ENCODE measurements at regions not wholly inside any gene's neighbourhood (a gene's known extent, or its start where the extent isn't known, plus 50 kb on each side); places are given as distances from the start of the nearest gene placed in this dataset.

DNA sequence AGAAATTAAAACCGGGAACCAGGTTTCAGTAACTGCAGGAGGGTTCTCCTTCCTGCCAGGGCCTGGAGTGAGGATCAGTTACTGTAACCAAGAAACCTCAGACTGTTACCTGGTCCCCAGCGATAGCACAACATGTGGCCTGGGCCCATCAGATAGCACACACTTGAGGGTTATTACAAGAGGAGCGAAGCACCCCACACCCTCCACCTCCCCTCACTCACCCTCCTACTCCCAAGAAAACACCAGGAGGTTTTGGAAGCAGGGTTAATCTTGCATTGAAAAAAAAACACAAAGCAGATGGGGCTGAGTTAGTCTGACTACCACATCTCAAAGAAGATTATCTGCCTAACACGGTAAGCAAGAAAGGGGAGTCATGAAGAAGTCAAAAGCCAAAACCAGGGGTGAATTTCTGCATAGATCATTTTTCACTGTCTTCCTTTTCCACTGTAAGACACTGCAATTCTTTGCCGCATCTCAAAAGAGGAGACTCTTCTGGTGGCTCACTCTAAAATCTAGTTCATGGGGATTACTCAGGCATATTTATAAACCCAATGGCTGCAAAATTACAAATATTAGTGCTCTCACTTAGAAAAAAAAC is 75.9 kb upstream of the DOCK9 start:
- DNase-seq (ENCODE audit: low read depth in 2 of 3, low spot score in 2 of 3), result no peak

GRCh38 chr13:99055281-99055680 is 77.4 kb upstream of the DOCK9 start:
- DNase-seq (ENCODE audit: low read depth in 2 of 3, low spot score in 2 of 3), result no peak

DNA sequence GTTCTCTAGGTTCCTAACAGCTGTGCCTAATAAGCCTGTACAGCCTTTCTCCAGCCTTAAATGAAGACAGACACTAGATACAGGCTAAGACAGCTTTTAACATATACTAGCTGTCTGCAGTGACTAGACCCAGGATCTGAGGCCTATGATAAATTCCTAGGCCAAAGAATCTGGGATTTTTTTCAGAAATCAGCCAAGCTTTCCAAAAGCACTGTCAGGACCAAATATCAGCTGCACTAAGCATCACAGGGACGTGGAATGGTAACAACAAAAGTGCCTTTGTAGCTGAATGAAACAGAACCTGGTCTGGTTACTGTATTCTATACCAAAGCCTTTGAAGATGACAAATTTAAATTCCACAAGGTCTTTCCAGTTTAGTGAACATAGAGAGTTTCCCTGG is 77.9 kb upstream of the DOCK9 start:
- no peak for DNase-seq (ENCODE audit: low read depth in 2 of 3, low spot score in 2 of 3)

DNA sequence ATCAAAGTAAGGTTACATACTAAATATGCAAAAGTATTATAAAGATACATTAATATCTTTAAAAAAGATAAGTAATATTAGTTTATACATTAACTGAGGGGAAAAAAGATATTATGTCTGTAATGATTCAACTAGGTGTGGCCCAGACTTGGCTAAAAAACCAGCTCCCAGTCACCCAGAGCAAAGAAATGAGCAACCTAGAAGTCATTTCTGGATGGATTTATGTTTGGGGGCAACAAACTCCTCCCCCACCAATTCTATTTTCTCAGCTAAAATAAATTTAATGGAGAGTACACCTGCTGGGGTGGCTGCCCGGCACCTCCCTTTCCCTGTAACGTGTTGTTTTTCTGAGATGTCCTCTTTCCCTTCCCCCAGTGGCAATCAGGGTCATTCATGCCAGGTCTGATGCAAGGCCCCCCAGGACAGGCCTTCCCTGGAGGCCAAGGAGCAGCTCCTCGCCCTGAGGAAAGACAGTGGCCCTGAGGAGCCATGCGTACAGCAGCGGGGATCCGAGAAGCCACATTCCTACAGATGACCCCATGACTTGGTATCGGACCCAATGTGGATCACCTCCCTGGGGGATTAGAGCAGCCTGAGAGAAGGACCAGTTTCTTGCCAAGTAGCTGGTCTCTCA is 78.6 kb upstream of the DOCK9 start:
- no peak for DNase-seq (ENCODE audit: low read depth in 2 of 3, low spot score in 2 of 3)

DNA sequence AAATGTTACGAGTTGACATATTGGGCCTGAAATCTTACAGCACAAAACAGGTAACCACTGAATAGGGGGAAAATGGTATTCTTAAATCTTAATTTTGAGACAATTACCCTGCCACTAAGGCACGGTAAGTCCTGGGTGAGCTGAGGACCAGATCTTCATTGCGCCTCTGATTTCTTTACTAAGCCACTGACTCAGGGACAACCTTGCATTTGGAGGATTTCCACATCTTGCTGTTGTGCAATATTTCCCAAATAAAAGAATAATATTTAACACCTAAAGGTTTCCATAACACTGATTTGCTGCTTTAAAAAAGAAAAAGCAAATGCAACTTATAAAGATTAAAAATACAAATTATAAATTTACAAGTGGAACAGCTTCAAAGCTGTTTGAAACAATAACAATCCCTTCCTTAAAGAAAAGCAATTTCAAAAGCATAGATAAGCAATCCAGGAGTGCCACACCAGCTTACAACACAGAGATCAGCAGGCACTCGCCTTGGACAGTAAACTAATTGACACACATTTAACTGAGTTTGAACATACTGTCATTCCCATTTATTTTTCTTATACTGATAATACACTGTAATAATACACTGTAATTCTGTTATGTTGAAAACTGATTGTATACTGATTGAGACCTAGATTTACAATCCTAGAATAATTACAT is 79.6 kb upstream of the DOCK9 start:
- no peak for DNase-seq (ENCODE audit: low read depth in 2 of 3, low spot score in 2 of 3)

DNA sequence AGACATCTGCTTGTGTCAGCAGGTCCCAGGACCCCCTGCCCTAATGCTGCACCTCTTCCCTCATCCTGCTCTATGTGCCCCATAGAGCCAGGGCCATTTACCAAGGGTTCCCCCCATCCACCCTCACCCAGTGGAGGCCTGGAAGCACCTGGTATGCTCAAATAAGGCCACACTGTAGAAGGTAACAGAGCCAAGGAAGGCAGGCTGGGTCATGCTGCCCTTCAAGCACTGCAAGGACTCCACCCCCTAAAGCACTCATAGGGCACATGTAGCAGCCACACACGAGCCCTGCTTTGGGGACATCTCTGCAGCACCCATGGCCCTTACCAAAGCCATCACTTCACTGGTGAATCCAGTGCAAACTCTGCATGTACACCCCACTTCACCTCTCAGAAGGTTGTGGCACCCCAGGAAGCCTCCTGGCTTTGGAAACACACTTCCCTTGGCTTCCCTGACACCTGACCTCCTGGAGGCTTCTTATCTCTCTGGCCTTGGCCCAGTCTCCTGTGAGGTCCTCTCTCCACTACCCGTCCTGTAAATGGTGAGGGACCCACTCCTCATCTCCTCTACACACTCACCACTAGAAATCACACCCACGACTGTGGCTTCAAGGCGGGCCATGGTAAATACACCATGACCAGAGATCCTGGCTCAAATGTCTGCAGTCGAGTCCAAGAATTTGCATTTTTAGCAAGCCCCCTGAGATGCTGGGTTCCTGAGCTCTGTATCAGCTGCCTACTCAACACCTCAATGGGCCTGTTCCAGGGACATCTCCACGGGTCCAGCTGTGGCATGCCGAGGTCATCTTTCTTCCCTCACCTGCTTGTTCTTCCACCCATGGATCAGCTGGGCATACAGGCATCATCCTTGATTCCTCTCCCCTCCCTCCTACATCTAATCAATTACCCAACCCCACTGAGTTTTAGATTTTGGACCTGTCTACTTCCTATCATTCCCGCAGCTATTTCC is 80.9 kb upstream of the DOCK9 start:
- no peak for DNase-seq (ENCODE audit: low read depth in 2 of 3, low spot score in 2 of 3)

GRCh38 chr13:99059498-99060075 is 81.7 kb upstream of the DOCK9 start:
- DNase-seq (ENCODE audit: low read depth in 2 of 3, low spot score in 2 of 3), result no peak

- DNase-seq (ENCODE audit: low read depth in 2 of 3, low spot score in 2 of 3), result no peak
Observed at GRCh38 chr13:99061411-99061810, 83.5 kb upstream of the DOCK9 start.

DNA sequence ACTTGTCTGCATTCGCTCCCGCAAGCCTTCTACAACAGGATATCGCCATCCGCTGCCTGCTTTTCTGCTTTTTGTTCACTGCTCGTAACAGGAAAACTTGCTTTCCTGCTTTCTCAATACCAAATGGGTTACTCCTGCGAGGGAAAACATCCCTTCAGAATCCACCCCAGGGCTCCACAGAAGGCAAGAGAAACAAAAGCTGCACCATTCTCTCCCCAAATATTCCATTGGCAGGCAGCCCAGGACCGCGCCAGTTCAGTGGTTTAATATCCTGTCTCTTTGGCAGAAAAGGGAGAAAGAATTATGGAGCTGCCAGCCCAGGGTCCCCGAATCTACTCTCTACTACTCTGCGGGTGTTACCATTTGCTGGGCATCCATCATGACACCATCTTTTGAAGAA is 84.7 kb upstream of the DOCK9 start:
- no peak for DNase-seq (ENCODE audit: low read depth in 2 of 3, low spot score in 2 of 3)

GRCh38 chr13:99063178-99063577 is 85.3 kb upstream of the DOCK9 start:
- no peak for DNase-seq (ENCODE audit: low read depth in 2 of 3, low spot score in 2 of 3)

DNA sequence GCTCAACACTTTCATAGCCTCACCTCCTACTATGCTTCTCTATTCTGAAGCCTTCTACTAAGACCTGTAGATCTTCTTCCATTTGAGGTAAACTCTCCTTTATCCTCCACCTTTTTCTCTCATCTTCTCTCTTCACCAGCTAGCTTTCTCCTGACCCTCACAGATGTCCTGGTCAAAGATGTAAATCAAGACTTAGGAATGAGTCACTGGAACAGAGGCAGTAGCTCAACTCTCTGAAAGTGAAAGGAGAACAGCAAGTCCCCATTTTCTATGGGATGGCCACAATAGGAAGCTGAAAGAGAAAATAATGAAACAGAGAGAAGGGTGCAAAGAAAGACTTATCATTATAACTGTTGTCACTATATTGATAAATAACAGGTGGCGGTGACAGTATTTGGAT is 86.1 kb upstream of the DOCK9 start:
- DNase-seq (ENCODE audit: low read depth in 2 of 3, low spot score in 2 of 3), result no peak

GRCh38 chr13:99064624-99065234 is 86.9 kb upstream of the DOCK9 start:
- no peak for DNase-seq (ENCODE audit: low read depth in 2 of 3, low spot score in 2 of 3)

DNA sequence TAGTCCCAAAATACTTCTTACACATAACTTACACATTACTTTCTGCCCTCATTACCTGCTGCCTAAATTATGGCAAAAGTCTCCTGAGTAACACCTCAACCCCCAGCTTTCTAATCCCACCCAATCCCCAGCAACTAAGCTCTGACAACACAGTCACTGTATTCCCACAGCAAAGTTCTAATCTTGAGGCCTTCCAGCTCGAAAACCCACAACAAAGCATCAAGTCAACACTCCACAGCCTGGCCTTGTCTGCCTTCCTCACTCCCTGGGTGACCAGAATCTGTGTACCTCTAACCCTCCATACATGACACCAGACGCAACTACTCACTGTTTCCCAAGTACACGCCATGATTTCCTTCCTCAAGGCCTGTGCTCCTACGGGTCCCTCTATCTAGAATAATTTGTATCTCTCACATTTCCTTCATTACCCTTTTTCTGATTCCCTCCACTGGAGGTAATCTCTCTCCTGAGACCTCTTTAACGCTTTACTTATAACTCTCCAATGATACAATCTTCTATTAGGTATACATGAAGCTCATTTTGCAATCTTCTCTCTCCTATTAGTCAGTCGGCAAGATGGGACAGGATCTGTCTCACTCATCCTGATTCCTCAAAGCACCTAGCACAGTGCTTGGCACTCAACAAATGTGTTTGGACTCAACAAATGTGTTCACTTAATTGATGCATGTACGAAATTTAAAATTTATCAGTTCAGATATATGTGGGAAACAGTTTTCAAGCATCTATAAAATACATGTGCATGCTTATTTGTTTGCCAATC is 87.6 kb upstream of the DOCK9 start:
- no peak for DNase-seq (ENCODE audit: low read depth in 2 of 3, low spot score in 2 of 3)

DNA sequence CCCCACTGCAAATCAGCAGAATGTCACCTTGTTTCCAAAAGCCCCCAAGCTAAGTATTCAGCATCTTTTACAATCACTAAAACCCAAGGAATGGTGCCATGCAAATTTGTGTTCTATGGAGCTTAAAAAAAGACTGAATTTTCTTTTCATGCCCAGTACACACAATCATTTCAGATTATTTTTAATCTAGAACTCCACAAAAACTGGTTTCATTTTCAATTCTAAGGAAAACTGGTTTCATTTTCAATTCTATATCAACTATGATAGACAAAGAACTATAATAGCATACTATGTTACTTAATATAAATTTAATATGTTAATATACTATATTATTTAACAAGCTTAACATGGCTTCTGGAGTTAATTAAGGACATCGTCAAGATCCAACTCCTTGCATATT is 88.4 kb upstream of the DOCK9 start:
- DNase-seq (ENCODE audit: low read depth in 2 of 3, low spot score in 2 of 3), result no peak

- no peak for DNase-seq (ENCODE audit: low read depth in 2 of 3, low spot score in 2 of 3)
Observed at GRCh38 chr13:99067159-99067985, 89.5 kb upstream of the DOCK9 start.

DNA sequence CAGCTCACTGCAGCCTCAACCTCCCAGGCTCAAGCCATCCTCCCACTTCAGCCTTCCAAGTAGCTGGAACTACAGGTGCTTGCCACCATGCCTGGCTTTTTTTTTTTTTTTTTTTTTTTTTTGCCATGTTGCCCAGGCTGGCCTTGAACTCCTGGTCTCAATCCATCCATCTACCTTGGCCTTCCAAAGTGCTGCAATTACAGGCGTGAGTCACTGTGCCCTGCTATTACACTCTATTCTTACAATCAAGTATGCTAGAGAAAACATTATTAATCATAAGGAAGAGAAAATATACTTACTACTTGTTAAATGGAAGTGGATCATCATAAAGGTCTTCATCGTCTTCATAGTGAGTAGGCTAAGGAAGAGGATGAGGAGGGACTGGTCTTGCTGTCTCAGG is 93.3 kb upstream of the DOCK9 start:
- DNase-seq (ENCODE audit: low read depth in 2 of 3, low spot score in 2 of 3), result no peak

DNA sequence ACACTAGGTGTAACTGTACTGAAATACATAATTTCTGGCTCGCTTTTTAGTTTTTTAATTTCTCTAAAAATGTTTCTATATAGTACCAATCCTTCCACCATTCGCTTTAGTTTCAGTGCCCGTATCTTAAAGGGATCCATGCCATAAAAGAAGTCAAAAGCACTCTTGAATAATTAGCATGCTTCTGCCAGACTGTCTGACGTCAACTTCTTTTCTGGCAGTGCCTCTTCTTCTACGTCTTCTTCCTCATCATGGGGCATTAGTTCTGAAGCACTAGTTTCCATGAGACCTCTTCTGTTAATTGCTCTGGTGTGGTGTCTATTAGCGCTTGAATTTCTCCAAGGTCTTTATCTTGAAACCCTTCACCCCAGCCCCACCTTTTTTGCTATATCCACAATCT is 93.8 kb upstream of the DOCK9 start:
- no peak for DNase-seq (ENCODE audit: low read depth in 2 of 3, low spot score in 2 of 3)

- no peak for DNase-seq (ENCODE audit: low read depth in 2 of 3, low spot score in 2 of 3)
Observed at GRCh38 chr13:99072356-99072755, 94.5 kb upstream of the DOCK9 start.

DNA sequence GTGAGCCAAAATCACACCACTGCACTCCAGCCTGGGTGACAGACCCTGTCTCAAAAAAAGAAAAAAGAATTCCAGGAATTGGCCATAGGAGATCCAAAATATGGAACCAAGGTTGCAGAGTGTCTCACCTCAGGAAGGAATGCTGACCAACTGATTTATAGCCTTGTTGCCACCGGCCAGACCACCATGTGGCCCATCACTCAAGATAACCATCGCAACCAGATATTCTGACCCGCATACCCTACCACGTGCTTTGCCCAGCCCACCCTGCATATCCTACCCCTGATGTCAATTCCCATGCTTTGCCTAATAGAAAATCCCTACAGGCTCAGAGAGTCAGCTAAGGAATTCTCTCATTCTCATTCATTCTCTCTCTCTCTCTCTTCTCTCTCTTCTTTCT is 95.1 kb upstream of the DOCK9 start:
- no peak for DNase-seq (ENCODE audit: low read depth in 2 of 3, low spot score in 2 of 3)
